H9 (cell line): ENCODE measurements at regions not wholly inside any gene's neighbourhood (a gene's known extent, or its start where the extent isn't known, plus 50 kb on each side); places are given as distances from the start of the nearest gene placed in this dataset.

Source experiments
- DNase-seq: peaks from one replicate; pipeline ENCODE4 v3.0.0-alpha.2; 2017
- H2AFZ ChIP-seq: one replicate; pipeline ENCODE4 v1.6.1; 2013; ENCODE audit warnings: mild to moderate bottlenecking, low read length, control low read depth, moderate library complexity
- H2AK5ac ChIP-seq: 2 replicates; pipeline ENCODE4 v1.6.1; 2013; ENCODE audit warnings: low read length, control low read depth, mixed read lengths; ENCODE audit not compliant: insufficient read length
- H2BK120ac ChIP-seq: one replicate; pipeline ENCODE4 v1.6.1; 2013; ENCODE audit warnings: low read depth, mild to moderate bottlenecking, low read length, control low read depth, inconsistent platforms; ENCODE audit not compliant: poor library complexity, severe bottlenecking
- H2BK12ac ChIP-seq: 2 replicates; pipeline ENCODE4 v1.6.1; 2013; ENCODE audit warnings: low read length, control low read depth, mixed read lengths, low read depth; ENCODE audit not compliant: insufficient read length
- H2BK15ac ChIP-seq: 2 replicates; pipeline ENCODE4 v1.6.1; 2013; ENCODE audit warnings: low read depth, low read length, control low read depth
- H2BK20ac ChIP-seq: one replicate; pipeline ENCODE4 v1.6.1; 2013; ENCODE audit warnings: low read depth, mild to moderate bottlenecking, low read length, control low read depth, inconsistent platforms; ENCODE audit not compliant: poor library complexity, severe bottlenecking
- H2BK5ac ChIP-seq: 2 replicates; pipeline ENCODE4 v1.6.1; 2013; ENCODE audit warnings: low read length, control low read depth, mixed read lengths; ENCODE audit not compliant: insufficient read length
- H3K14ac ChIP-seq: 2 replicates; pipeline ENCODE4 v1.6.1; 2013; ENCODE audit warnings: low read length, control low read depth; ENCODE audit not compliant: insufficient read depth
- H3K18ac ChIP-seq: 2 replicates; pipeline ENCODE4 v1.6.1; 2013; ENCODE audit warnings: low read depth, mild to moderate bottlenecking, mixed read lengths, low read length, control low read depth; ENCODE audit not compliant: insufficient read length
- H3K23ac ChIP-seq: 2 replicates; pipeline ENCODE4 v1.6.1; 2013; ENCODE audit warnings: low read length, control low read depth, mixed read lengths, low read depth; ENCODE audit not compliant: insufficient read length
- H3K23me2 ChIP-seq: 2 replicates; pipeline ENCODE4 v1.6.1; 2013; ENCODE audit warnings: low read depth, mild to moderate bottlenecking, mixed read lengths, low read length, control low read depth; ENCODE audit not compliant: insufficient read length, poor library complexity, severe bottlenecking
- H3K27ac ChIP-seq: 2 replicates; pipeline ENCODE4 v1.5.1; 2013; ENCODE audit warnings: low read length, control low read depth, mixed read lengths, low read depth; ENCODE audit not compliant: insufficient read length
- H3K27me3 ChIP-seq: 2 replicates; pipeline ENCODE4 v1.6.1; 2013; ENCODE audit warnings: low read length, control low read depth, inconsistent platforms; ENCODE audit not compliant: insufficient read depth
- H3K4ac ChIP-seq: 2 replicates; pipeline ENCODE4 v1.6.1; 2013; ENCODE audit warnings: low read depth, mild to moderate bottlenecking, control low read depth, inconsistent platforms, low read length, moderate library complexity
- H3K4me1 ChIP-seq: 2 replicates; pipeline ENCODE4 v1.6.1; 2013; ENCODE audit warnings: low read length, control low read depth, inconsistent platforms; ENCODE audit not compliant: insufficient read depth
- H3K4me2 ChIP-seq: 2 replicates; pipeline ENCODE4 v1.6.1; 2013; ENCODE audit warnings: low read length, control low read depth, mixed read lengths; ENCODE audit not compliant: insufficient read length, insufficient read depth
- H3K56ac ChIP-seq: 2 replicates; pipeline ENCODE4 v1.6.1; 2013; ENCODE audit warnings: low read depth, mild to moderate bottlenecking, mixed read lengths, low read length, control low read depth; ENCODE audit not compliant: insufficient read length
- H3K79me1 ChIP-seq: 2 replicates; pipeline ENCODE4 v1.6.1; 2013; ENCODE audit warnings: low read depth, mild to moderate bottlenecking, moderate library complexity, low read length, control low read depth, inconsistent platforms; ENCODE audit not compliant: insufficient read depth, poor library complexity, severe bottlenecking
- H3K79me2 ChIP-seq: 2 replicates; pipeline ENCODE4 v1.6.1; 2013; ENCODE audit warnings: low read length, control low read depth, inconsistent platforms; ENCODE audit not compliant: insufficient read depth
- H3K9ac ChIP-seq: 2 replicates; pipeline ENCODE4 v1.6.1; 2013; ENCODE audit warnings: low read length, control low read depth, mixed read lengths; ENCODE audit not compliant: insufficient read length; ENCODE audit errors: extremely low read depth
- H3K9me3 ChIP-seq: one replicate; pipeline ENCODE4 v1.6.1; 2013; ENCODE audit warnings: low read depth, low read length, inconsistent platforms; ENCODE audit not compliant: control insufficient read depth
- H3T11ph ChIP-seq: one replicate; pipeline ENCODE4 v1.6.1; 2013; ENCODE audit warnings: mild to moderate bottlenecking, low read length, control low read depth, inconsistent platforms
- H4K20me1 ChIP-seq: one replicate; pipeline ENCODE4 v1.6.1; 2013; ENCODE audit not compliant: control insufficient read depth, insufficient read length, insufficient read depth
- H4K5ac ChIP-seq: 2 replicates; pipeline ENCODE4 v1.6.1; 2013; ENCODE audit warnings: low read depth, mild to moderate bottlenecking, mixed read lengths, low read length, control low read depth; ENCODE audit not compliant: insufficient read length
- H4K8ac ChIP-seq: replicated peaks from 2 replicates; pipeline ENCODE4 v1.6.1; 2013; ENCODE audit warnings: low read length, control low read depth, mixed read lengths, low read depth; ENCODE audit not compliant: insufficient read length
- H4K91ac ChIP-seq: 2 replicates; pipeline ENCODE4 v1.6.1; 2013; ENCODE audit warnings: low read depth, mild to moderate bottlenecking, moderate library complexity, mixed read lengths, low read length, control low read depth; ENCODE audit not compliant: insufficient read length
- H3K27ac Mint-ChIP-seq, 3 experiments: 2 replicates in 2 of 3; 3 replicates in 1 of 3; pipeline ENCODE4 v1.8.0; 2020 to 2021; ENCODE audit warnings: mixed read lengths in 3 of 3, mild to moderate bottlenecking in 1 of 3, moderate library complexity in 1 of 3
- H3K27me3 Mint-ChIP-seq: 2 replicates; pipeline ENCODE4 v1.8.0; 2021; ENCODE audit warnings: low read depth, mild to moderate bottlenecking, moderate library complexity, mixed read lengths
- H3K36me3 Mint-ChIP-seq, 3 experiments: 2 replicates in 2 of 3; 3 replicates in 1 of 3; pipeline ENCODE4 v1.8.0; 2020 to 2021; ENCODE audit warnings: low read depth in 3 of 3, mixed read lengths in 3 of 3; ENCODE audit not compliant: insufficient read depth in 1 of 3
- H3K4me1 Mint-ChIP-seq, 2 experiments: 2 replicates each; pipeline ENCODE4 v1.8.0; 2020; ENCODE audit warnings: mixed read lengths in 2 of 2
- H3K4me3 Mint-ChIP-seq, 2 experiments: 2 replicates in 1 of 2; 3 replicates in 1 of 2; pipeline ENCODE4 v1.8.0; 2020 to 2021; ENCODE audit warnings: mild to moderate bottlenecking in 2 of 2, mixed read lengths in 2 of 2, moderate library complexity in 1 of 2
- H3K9me3 Mint-ChIP-seq, 2 experiments: 2 replicates in 1 of 2; 3 replicates in 1 of 2; pipeline ENCODE4 v1.8.0; 2020; ENCODE audit warnings: mild to moderate bottlenecking in 2 of 2, mixed read lengths in 2 of 2, moderate library complexity in 1 of 2
- CTCF ChIP-seq: fragments of 200-600 bp; sonication (generic); conservative IDR thresholded peaks from 3 replicates; pipeline ENCODE4 v1.8.0; 2021; ENCODE audit warnings: antibody characterized with exemption, mild to moderate bottlenecking
- WGBS: extraction: QIAGEN DNeasy Blood & Tissue Kit; methylation state at CpG from one replicate; pipeline ENCODE4 v1.1.7; 2013; ENCODE audit warnings: missing lambda C conversion rate, low lambda C conversion rate, mixed read lengths; ENCODE audit not compliant: insufficient read length; ENCODE audit errors: extremely low coverage; 5-methylcytosine and 5-hydroxymethylcytosine counted together

GRCh38 chr11:21817696-21818095, 375.2 kb upstream of the ANO5 start:
- H2BK20ac ChIP-seq: no peak overlapping the region
- no peak overlapping the region for H3K4me3 Mint-ChIP-seq
- no peak overlapping the region for H4K91ac ChIP-seq
- H3K27ac Mint-ChIP-seq: no peak overlapping the region
- no peaks in the 10 kb centered on the region for H3K79me1 ChIP-seq
- no peak overlapping the region for H3K9ac ChIP-seq
- H3K9me3 Mint-ChIP-seq: no peaks in the 10 kb centered on the region; a peak in 1 of 5 replicates
- H3T11ph ChIP-seq: no peak overlapping the region
- H3K79me2 ChIP-seq: no peaks in the 10 kb centered on the region
- no peaks in the 10 kb centered on the region for H3K27me3 ChIP-seq
- TF ChIP-seq CTCF: no peak
- no peak overlapping the region for H3K23ac ChIP-seq
- no peak overlapping the region for H2BK15ac ChIP-seq
- no peaks in the 10 kb centered on the region for H3K23me2 ChIP-seq
- H3K27me3 Mint-ChIP-seq: no peaks in the 10 kb centered on the region
- H2BK12ac ChIP-seq: no peak overlapping the region
- H4K5ac ChIP-seq: no peak overlapping the region
- no peak overlapping the region for H2BK5ac ChIP-seq
- no CpG with 5 or more reads among the region's 3 CpGs for WGBS
- no peak overlapping the region for H3K4me2 ChIP-seq
- no peak overlapping the region for H3K18ac ChIP-seq
- H3K9me3 ChIP-seq: no peaks in the 10 kb centered on the region
- no peak overlapping the region for H3K4ac ChIP-seq
- DNase-seq: no peak
- H2AK5ac ChIP-seq: no peak overlapping the region
- H4K8ac ChIP-seq: no peak overlapping the region
- no peaks in the 10 kb centered on the region for H3K4me1 ChIP-seq
- H3K4me1 Mint-ChIP-seq: peaks cover 0 to 3% of the 10 kb centered on the region in 2 experiments; a peak in 1 of 4 replicates
- H3K56ac ChIP-seq: no peak overlapping the region
- no peaks in the 10 kb centered on the region for H3K36me3 Mint-ChIP-seq
- no peak overlapping the region for H3K27ac ChIP-seq
- no peak overlapping the region for H2BK120ac ChIP-seq
- H4K20me1 ChIP-seq: no peaks in the 10 kb centered on the region
- no peak overlapping the region for H2AFZ ChIP-seq
- H3K14ac ChIP-seq: no peak overlapping the region
